Transverse colon (tissue), 4 donors: ENCODE measurements at regions not wholly inside any gene's neighbourhood (a gene's known extent, or its start where the extent isn't known, plus 50 kb on each side); places are given as distances from the start of the nearest gene placed in this dataset.

Experiments
- EP300 ChIP-seq: sonication (generic); formaldehyde crosslinking; IDR thresholded peaks from one replicate; pipeline ENCODE4 v1.6.1; 2017; ENCODE audit warnings: antibody characterized with exemption, low read depth
- POLR2A ChIP-seq: fragments of 450-650 bp; IDR thresholded peaks from one replicate; pipeline ENCODE4 v1.6.1; 2016; ENCODE audit warnings: antibody characterized with exemption, mild to moderate bottlenecking, moderate library complexity
- POLR2AphosphoS5 ChIP-seq, 3 donors: sonication (generic); formaldehyde crosslinking; IDR thresholded peaks; one replicate each; pipeline ENCODE4 v1.6.1; 2016; ENCODE audit warnings: antibody characterized with exemption in 3 of 3
- TF ChIP-seq, protein P1 (sequence below), 5 experiments: fragments of 200-600 bp in 3 of 5; fragments of 450-650 bp in 2 of 5; sonication (generic) in 3 of 5; IDR thresholded peaks; 1 replicate in 2 of 5; 2 replicates in 3 of 5; pipeline ENCODE4 v1.5.1; 2016 to 2017; ENCODE audit warnings: antibody characterized with exemption in 5 of 5, inconsistent platforms in 3 of 5, mild to moderate bottlenecking in 2 of 5, moderate library complexity in 1 of 5

- TF ChIP-seq POLR2AphosphoS5 (IDR thresholded peaks at IDR 0.05) (no peak), POLR2A (no peak), EP300 (no peak)
- TF ChIP-seq, protein P1, sequence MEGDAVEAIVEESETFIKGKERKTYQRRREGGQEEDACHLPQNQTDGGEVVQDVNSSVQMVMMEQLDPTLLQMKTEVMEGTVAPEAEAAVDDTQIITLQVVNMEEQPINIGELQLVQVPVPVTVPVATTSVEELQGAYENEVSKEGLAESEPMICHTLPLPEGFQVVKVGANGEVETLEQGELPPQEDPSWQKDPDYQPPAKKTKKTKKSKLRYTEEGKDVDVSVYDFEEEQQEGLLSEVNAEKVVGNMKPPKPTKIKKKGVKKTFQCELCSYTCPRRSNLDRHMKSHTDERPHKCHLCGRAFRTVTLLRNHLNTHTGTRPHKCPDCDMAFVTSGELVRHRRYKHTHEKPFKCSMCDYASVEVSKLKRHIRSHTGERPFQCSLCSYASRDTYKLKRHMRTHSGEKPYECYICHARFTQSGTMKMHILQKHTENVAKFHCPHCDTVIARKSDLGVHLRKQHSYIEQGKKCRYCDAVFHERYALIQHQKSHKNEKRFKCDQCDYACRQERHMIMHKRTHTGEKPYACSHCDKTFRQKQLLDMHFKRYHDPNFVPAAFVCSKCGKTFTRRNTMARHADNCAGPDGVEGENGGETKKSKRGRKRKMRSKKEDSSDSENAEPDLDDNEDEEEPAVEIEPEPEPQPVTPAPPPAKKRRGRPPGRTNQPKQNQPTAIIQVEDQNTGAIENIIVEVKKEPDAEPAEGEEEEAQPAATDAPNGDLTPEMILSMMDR (IDR thresholded peaks at IDR 0.05): no peak
Observed at GRCh38 chr13:76750126-76750525, 136.1 kb downstream of the KCTD12 start.
